WERI-Rb-1 (cell line): ENCODE measurements at regions not wholly inside any gene's neighbourhood (a gene's known extent, or its start where the extent isn't known, plus 50 kb on each side); places are given as distances from the start of the nearest gene placed in this dataset.
"Not testable (repeated sequence)": the region's sequence is repeated elsewhere in the genome, so short reads cannot be mapped to it uniquely, and the experiment has no call there.

Experiments
- DNase-seq: peaks from one replicate; pipeline ENCODE4 v3.0.0-alpha.2; 2020
- H3K27ac ChIP-seq: fragments of 250-450 bp; sonication (Bioruptor Pico); 2 replicates; pipeline ENCODE4 v1.5.1; 2020; ENCODE audit warnings: mild to moderate bottlenecking, moderate library complexity
- H3K27me3 ChIP-seq: fragments of 250-450 bp; sonication (Bioruptor Pico); 2 replicates; pipeline ENCODE4 v1.5.1; 2021; ENCODE audit warnings: mild to moderate bottlenecking, low read depth, moderate library complexity; ENCODE audit not compliant: insufficient read depth, severe bottlenecking
- H3K36me3 ChIP-seq: fragments of 250-450 bp; sonication (Bioruptor Pico); 2 replicates; pipeline ENCODE4 v1.5.1; 2020; ENCODE audit warnings: mild to moderate bottlenecking, moderate library complexity
- H3K4me3 ChIP-seq: 2 replicates; pipeline ENCODE4 v1.5.1; 2011; ENCODE audit warnings: low read depth, mild to moderate bottlenecking, control low read depth, low read length
- H3K9me3 ChIP-seq: fragments of 250-450 bp; sonication (Bioruptor Pico); 2 replicates; pipeline ENCODE4 v1.5.1; 2021; ENCODE audit warnings: mild to moderate bottlenecking, moderate library complexity; ENCODE audit not compliant: severe bottlenecking
- TF ChIP-seq, protein P1 (sequence below): IDR thresholded peaks from 2 replicates; pipeline ENCODE4 v1.5.1; 2011; ENCODE audit warnings: low read depth, mild to moderate bottlenecking, control low read depth, inconsistent platforms, low read length

DNA sequence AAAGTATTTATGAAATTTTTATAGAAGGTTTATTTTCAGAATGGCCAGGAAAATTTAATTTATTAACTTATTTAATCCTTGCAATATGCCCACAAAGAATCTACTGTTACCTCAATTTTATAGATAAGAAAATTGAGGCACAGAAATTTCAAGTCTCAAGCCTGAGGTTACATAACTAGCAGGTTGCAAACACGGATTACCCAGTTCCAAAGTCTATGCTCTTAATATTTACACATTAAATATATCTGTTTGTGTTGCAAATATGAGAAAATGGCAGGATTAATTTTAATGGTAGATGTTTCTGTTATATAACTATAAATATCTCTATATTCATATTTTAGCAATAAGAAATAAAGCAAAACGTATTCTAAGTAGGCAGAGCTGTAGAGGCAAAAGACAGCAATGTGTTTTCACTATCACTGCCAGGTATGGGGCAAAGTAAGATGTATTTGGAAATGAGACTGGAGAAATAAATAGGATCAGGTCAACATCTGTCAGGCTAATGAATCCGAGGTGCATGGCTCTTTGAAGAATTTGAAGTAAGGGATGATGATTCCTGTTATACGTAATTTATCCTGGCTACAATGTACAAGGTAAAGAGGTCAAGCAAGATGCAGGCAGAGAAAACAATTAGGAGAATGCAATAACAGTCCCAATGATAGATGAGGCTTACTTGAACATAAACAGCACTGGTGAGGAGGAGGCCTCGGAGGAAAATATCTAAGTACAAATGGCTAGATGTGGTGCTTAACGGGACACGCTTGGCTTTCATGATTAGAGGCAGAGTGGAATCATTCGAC lies 354.1 kb upstream of the VSTM2A start:
- TF ChIP-seq, protein P1, sequence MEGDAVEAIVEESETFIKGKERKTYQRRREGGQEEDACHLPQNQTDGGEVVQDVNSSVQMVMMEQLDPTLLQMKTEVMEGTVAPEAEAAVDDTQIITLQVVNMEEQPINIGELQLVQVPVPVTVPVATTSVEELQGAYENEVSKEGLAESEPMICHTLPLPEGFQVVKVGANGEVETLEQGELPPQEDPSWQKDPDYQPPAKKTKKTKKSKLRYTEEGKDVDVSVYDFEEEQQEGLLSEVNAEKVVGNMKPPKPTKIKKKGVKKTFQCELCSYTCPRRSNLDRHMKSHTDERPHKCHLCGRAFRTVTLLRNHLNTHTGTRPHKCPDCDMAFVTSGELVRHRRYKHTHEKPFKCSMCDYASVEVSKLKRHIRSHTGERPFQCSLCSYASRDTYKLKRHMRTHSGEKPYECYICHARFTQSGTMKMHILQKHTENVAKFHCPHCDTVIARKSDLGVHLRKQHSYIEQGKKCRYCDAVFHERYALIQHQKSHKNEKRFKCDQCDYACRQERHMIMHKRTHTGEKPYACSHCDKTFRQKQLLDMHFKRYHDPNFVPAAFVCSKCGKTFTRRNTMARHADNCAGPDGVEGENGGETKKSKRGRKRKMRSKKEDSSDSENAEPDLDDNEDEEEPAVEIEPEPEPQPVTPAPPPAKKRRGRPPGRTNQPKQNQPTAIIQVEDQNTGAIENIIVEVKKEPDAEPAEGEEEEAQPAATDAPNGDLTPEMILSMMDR = no peak
- Histone ChIP-seq H3K4me3 (no peak overlapping the region), H3K27me3 (no peaks in the 10 kb centered on the region), H3K27ac (no peak overlapping the region), H3K9me3 (no peaks in the 10 kb centered on the region), H3K36me3 (no peaks in the 10 kb centered on the region)
- no peak for DNase-seq

DNA sequence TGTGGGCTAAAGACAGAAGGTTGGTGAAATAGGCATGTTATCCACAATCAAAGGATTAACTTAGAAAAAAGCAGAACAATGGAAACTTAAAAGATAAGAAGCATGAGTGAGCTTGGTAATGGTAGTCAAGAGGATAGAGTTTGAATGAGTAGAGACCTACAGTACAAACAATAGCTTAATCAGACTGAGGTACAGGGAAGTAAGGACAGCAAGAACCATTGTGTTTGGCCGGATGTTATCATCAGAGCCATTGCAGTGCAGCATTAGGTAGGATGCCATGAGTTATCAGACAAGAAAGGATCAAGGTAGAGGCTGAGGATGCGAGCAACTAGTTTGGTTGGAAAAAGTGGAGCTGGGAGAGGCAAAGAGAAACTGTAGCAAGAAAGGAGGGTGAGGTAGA lies 353.3 kb upstream of the VSTM2A start:
- Histone ChIP-seq H3K27ac (no peak overlapping the region), H3K27me3 (no peaks in the 10 kb centered on the region), H3K9me3 (no peaks in the 10 kb centered on the region), H3K4me3 (no peak overlapping the region), H3K36me3 (no peaks in the 10 kb centered on the region)
- no peak for DNase-seq
- TF ChIP-seq, protein P1 = no peak

DNA sequence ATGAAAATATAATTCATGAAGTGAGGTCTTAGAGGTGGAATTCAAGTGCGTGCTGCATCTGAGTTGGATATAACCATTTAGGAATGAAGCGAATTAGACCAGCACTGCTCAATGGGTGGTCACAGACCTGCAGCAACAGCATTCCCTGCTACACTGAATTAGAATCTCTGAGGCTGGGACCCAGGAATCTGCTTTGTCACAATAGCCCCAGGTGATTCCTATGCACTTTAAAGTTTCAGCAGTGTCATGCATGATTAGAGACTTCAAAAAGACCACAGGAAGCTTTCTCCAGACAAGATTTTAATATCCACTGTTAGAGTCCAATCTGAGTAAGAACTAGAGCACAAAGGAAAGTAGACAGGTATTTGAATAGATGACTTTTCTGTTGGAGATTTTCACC lies 352.8 kb upstream of the VSTM2A start:
- Histone ChIP-seq H3K4me3 (no peak overlapping the region), H3K36me3 (no peaks in the 10 kb centered on the region), H3K27me3 (no peaks in the 10 kb centered on the region), H3K27ac (no peak overlapping the region), H3K9me3 (no peaks in the 10 kb centered on the region)
- TF ChIP-seq, protein P1 = no peak
- DNase-seq = no peak

DNA sequence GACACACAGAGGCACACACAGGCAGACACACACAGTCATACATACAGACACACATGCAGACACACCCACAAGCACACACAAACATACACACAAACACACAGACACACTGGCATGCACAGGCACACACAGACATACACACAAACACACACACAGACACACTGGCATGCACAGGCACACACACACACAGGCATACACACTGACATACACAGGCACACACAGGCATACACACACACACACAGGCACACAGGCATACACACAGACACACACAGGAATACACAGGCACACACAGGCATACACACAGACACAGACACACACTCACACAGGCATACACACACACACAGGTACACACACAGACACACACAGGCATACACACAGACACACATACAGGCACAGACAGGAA lies 340.7 kb upstream of the VSTM2A start:
- H3K27me3 ChIP-seq = no peaks in the 10 kb centered on the region
- H3K9me3 ChIP-seq = no peaks in the 10 kb centered on the region
- no peak overlapping the region for H3K27ac ChIP-seq
- no peaks in the 10 kb centered on the region for H3K36me3 ChIP-seq
- TF ChIP-seq, protein P1 = no peak
- no peak for DNase-seq
- no peak overlapping the region for H3K4me3 ChIP-seq

DNA sequence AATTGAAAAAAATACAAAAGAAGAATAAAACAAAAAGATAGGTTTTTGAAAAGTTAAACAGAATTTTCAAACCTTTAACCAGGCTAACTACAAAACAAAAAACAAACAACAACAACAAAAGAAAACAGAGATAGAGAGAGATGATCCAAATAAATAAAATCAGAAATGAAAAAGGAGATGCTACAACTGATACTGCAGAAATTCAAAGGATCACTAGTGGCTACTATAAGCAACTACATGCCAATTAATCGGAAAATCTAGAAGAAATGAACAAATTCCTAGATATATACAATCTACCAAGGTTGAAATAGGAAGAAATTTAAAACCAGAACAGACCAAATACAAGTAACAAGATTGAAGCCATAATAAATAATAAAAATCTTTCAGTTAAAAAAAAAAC lies 326.8 kb upstream of the VSTM2A start:
- Histone ChIP-seq H3K27ac (no peak overlapping the region), H3K36me3 (no peaks in the 10 kb centered on the region), H3K4me3 (no peak overlapping the region), H3K9me3 (peaks cover 2% of the 10 kb centered on the region), H3K27me3 (no peaks in the 10 kb centered on the region)
- no peak for DNase-seq
- TF ChIP-seq, protein P1 = no peak

DNA sequence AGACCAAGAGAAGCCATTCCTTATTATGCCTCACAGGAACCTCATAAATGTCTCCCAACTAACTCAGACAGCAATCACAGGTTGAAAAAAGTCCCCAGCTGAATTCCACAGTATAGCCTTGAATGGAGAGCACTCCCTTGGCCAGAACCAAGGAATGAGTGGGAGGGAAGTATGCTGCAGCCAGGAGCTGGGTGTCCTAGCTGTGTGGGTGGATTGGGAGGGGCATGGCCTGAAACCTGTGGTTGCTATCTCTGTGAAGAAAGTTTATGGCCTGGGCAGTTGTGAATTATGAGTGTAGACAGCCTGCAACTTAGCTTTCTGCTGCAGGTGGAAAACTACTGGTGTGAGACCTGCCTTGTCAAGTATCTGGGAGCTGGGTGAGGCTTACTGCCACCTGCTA lies 316.1 kb upstream of the VSTM2A start:
- not testable (repeated sequence) for H3K9me3 ChIP-seq, H3K36me3 ChIP-seq, H3K27ac ChIP-seq, DNase-seq, H3K27me3 ChIP-seq, H3K4me3 ChIP-seq
